Endothelial cell of umbilical vein (primary cell): ENCODE measurements at regions not wholly inside any gene's neighbourhood (a gene's known extent, or its start where the extent isn't known, plus 50 kb on each side); places are given as distances from the start of the nearest gene placed in this dataset.

Experiments
- CTCF ChIP-seq, 2 donors: IDR thresholded peaks; 1 replicate in 1 of 2; 2 replicates in 1 of 2; pipeline ENCODE4 v1.5.1; 2011; ENCODE audit warnings: low read length in 2 of 2, mild to moderate bottlenecking in 2 of 2, moderate library complexity in 2 of 2, control low read depth in 1 of 2, inconsistent platforms in 1 of 2, low read depth in 1 of 2; ENCODE audit not compliant: insufficient read depth in 1 of 2; ENCODE audit errors: extremely low read depth in 1 of 2
- EZH2 ChIP-seq: IDR thresholded peaks from 2 replicates; pipeline ENCODE4 v1.6.1; 2012; ENCODE audit warnings: borderline replicate concordance, low read depth, mild to moderate bottlenecking, moderate library complexity, low read length, inconsistent platforms; ENCODE audit not compliant: severe bottlenecking
- MAX ChIP-seq: IDR thresholded peaks from 2 replicates; pipeline ENCODE4 v1.6.1; 2011; ENCODE audit not compliant: insufficient read depth, insufficient read length
- POLR2A ChIP-seq: IDR thresholded peaks from 2 replicates; pipeline ENCODE4 v1.6.1; 2012; ENCODE audit warnings: low read depth, mild to moderate bottlenecking, control low read depth, low read length

GRCh38 chr11:87660926-87661660 is 514.1 kb downstream of the RAB38 start:
- no peak for TF ChIP-seq CTCF (IDR thresholded peaks at IDR 0.05; ENCODE audit: extremely low read depth in 1 of 2, insufficient read depth in 1 of 2, low read depth in 1 of 2, low read length in 2 of 2)
- no peak for TF ChIP-seq EZH2
- no peak for TF ChIP-seq MAX
- no peak for TF ChIP-seq POLR2A
